Astrocyte (in vitro differentiated cells and primary cell): ENCODE measurements at regions not wholly inside any gene's neighbourhood (a gene's known extent, or its start where the extent isn't known, plus 50 kb on each side); places are given as distances from the start of the nearest gene placed in this dataset.

Source experiments
- DNase-seq: peaks from one replicate; pipeline ENCODE4 v3.0.0-alpha.2; 2010; ENCODE audit warnings: low read depth
- FAIRE-seq: peaks from 2 replicates; lab custom pipeline; 2011; peaks lifted over from hg19 to GRCh38; lab: Jason Lieb, UNC
- H2AFZ ChIP-seq: 2 replicates; pipeline ENCODE4 v1.6.0; 2012; ENCODE audit warnings: low read depth, low read length, inconsistent platforms
- H3K27ac ChIP-seq: 2 replicates; pipeline ENCODE4 v1.5.1; 2011; ENCODE audit warnings: low read depth, low read length, inconsistent platforms
- H3K27me3 ChIP-seq: 2 replicates; pipeline ENCODE4 v1.6.0; 2011; ENCODE audit warnings: low read length, inconsistent platforms; ENCODE audit not compliant: insufficient read depth
- H3K36me3 ChIP-seq: 2 replicates; pipeline ENCODE4 v1.5.1; 2011; ENCODE audit warnings: low read length, inconsistent platforms; ENCODE audit not compliant: insufficient read depth
- H3K4me1 ChIP-seq: 2 replicates; pipeline ENCODE4 v1.5.1; 2011; ENCODE audit warnings: low read length, inconsistent platforms; ENCODE audit not compliant: insufficient read depth
- H3K4me2 ChIP-seq: 2 replicates; pipeline ENCODE4 v1.6.0; 2012; ENCODE audit warnings: low read length, inconsistent platforms
- H3K4me3 ChIP-seq: 2 replicates; pipeline ENCODE4 v1.5.1; 2011; ENCODE audit warnings: low read depth, mild to moderate bottlenecking, low read length, inconsistent platforms; ENCODE audit not compliant: insufficient read depth
- H3K79me2 ChIP-seq: 2 replicates; pipeline ENCODE4 v1.6.0; 2012; ENCODE audit warnings: mild to moderate bottlenecking, low read length, inconsistent platforms; ENCODE audit not compliant: insufficient read depth
- H3K9ac ChIP-seq: 2 replicates; pipeline ENCODE4 v1.6.0; 2012; ENCODE audit warnings: mild to moderate bottlenecking, low read length, inconsistent platforms
- H3K9me3 ChIP-seq: 2 replicates; pipeline ENCODE4 v1.5.1; 2012; ENCODE audit warnings: low read depth, mild to moderate bottlenecking, low read length, inconsistent platforms; ENCODE audit not compliant: insufficient read depth
- H4K20me1 ChIP-seq: 2 replicates; pipeline ENCODE4 v1.6.0; 2012; ENCODE audit warnings: low read length, inconsistent platforms; ENCODE audit not compliant: insufficient read depth
- H3K27ac Mint-ChIP-seq: one replicate; pipeline ENCODE4 v1.8.0; 2021; ENCODE audit warnings: mild to moderate bottlenecking, mixed read lengths; ENCODE audit not compliant: unreplicated experiment
- H3K27me3 Mint-ChIP-seq: one replicate; pipeline ENCODE4 v1.8.0; 2021; ENCODE audit warnings: low read depth, mixed read lengths; ENCODE audit not compliant: unreplicated experiment
- H3K36me3 Mint-ChIP-seq: one replicate; pipeline ENCODE4 v1.8.0; 2021; ENCODE audit warnings: low read depth, mixed read lengths; ENCODE audit not compliant: unreplicated experiment
- H3K4me1 Mint-ChIP-seq: one replicate; pipeline ENCODE4 v1.8.0; 2021; ENCODE audit warnings: low read depth, mixed read lengths; ENCODE audit not compliant: unreplicated experiment
- H3K4me3 Mint-ChIP-seq: one replicate; pipeline ENCODE4 v1.8.0; 2021; ENCODE audit warnings: mild to moderate bottlenecking, moderate library complexity, mixed read lengths; ENCODE audit not compliant: unreplicated experiment
- H3K9me3 Mint-ChIP-seq: one replicate; pipeline ENCODE4 v1.8.0; 2021; ENCODE audit warnings: mild to moderate bottlenecking, mixed read lengths; ENCODE audit not compliant: unreplicated experiment
- EZH2 ChIP-seq: IDR thresholded peaks from 2 replicates; pipeline ENCODE4 v1.6.1; 2012; ENCODE audit warnings: mild to moderate bottlenecking, low read length, inconsistent platforms; ENCODE audit not compliant: insufficient read depth
- TF ChIP-seq, protein P1 (sequence below): IDR thresholded peaks from 2 replicates; pipeline ENCODE4 v1.5.1; 2011; ENCODE audit warnings: low read depth, mild to moderate bottlenecking, inconsistent platforms, low read length, moderate library complexity; ENCODE audit not compliant: insufficient read depth

DNA sequence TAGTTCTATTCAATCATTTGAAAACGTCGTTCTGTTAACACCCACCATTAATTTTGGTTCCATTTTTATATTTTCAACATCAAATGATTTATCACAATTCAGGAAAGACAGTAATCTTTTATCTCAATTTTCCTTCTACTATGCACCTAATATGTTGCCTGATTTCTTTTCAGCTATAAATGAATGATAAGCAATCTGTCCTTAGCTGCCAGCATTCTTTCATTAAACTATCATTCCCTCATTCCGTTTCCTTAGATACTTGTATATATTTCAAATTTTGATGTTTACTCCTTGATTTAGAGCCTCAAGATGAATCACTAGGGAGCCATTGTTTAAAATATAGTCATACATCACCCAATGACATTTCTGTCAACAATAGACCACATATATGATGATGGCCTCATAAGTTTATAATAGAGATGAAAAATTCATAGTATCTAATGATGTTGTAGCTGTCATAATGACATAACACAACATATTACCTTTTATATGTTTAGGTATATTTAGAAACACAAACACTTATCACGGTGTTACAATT is 661.7 kb downstream of the IPMK start:
- no peaks in the 10 kb centered on the region for H3K36me3 Mint-ChIP-seq
- no peaks in the 10 kb centered on the region for H3K4me1 Mint-ChIP-seq

DNA sequence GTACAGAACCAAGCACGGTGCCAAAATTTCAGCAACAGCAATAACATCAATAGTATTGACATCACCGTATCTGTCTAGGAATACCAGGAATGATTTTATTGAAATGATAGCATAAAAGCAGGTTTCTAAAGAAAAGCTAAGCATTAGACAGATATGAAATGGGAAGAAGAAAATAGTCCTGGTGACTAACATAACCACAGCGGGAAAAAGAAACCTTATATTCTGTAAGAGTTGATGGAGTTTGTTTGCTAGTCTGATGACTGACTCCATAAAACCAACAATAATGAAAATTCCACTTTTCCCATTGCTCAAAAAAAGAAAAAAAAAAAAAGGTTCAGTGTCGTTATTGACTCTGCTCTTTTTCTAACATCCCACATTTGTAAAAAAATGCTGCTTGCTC is 668.3 kb downstream of the IPMK start:
- no peak overlapping the region for H3K27ac ChIP-seq
- H3K27ac Mint-ChIP-seq = no peak overlapping the region
- no peak for FAIRE-seq

More for the DNA sequence above, 661.7 kb downstream of the IPMK start:
- no peaks in the 10 kb centered on the region for H3K9me3 ChIP-seq
- no peak overlapping the region for H3K4me3 Mint-ChIP-seq
- no peaks in the 10 kb centered on the region for H3K9me3 Mint-ChIP-seq
- H3K79me2 ChIP-seq = no peaks in the 10 kb centered on the region
- no peak overlapping the region for H3K9ac ChIP-seq
- no peak for FAIRE-seq
- H3K27me3 Mint-ChIP-seq = no peaks in the 10 kb centered on the region
- no peaks in the 10 kb centered on the region for H3K4me1 ChIP-seq
- H3K4me2 ChIP-seq = no peak overlapping the region
- H4K20me1 ChIP-seq = no peaks in the 10 kb centered on the region
- no peak overlapping the region for H3K27ac ChIP-seq
- H3K4me3 ChIP-seq = no peak overlapping the region
- no peaks in the 10 kb centered on the region for H3K36me3 ChIP-seq
- TF ChIP-seq, protein P1, sequence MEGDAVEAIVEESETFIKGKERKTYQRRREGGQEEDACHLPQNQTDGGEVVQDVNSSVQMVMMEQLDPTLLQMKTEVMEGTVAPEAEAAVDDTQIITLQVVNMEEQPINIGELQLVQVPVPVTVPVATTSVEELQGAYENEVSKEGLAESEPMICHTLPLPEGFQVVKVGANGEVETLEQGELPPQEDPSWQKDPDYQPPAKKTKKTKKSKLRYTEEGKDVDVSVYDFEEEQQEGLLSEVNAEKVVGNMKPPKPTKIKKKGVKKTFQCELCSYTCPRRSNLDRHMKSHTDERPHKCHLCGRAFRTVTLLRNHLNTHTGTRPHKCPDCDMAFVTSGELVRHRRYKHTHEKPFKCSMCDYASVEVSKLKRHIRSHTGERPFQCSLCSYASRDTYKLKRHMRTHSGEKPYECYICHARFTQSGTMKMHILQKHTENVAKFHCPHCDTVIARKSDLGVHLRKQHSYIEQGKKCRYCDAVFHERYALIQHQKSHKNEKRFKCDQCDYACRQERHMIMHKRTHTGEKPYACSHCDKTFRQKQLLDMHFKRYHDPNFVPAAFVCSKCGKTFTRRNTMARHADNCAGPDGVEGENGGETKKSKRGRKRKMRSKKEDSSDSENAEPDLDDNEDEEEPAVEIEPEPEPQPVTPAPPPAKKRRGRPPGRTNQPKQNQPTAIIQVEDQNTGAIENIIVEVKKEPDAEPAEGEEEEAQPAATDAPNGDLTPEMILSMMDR = no peak
- TF ChIP-seq EZH2 = no peak
- DNase-seq = no peak
- no peaks in the 10 kb centered on the region for H3K27me3 ChIP-seq
- H2AFZ ChIP-seq = no peak overlapping the region
- H3K27ac Mint-ChIP-seq = no peak overlapping the region

DNA sequence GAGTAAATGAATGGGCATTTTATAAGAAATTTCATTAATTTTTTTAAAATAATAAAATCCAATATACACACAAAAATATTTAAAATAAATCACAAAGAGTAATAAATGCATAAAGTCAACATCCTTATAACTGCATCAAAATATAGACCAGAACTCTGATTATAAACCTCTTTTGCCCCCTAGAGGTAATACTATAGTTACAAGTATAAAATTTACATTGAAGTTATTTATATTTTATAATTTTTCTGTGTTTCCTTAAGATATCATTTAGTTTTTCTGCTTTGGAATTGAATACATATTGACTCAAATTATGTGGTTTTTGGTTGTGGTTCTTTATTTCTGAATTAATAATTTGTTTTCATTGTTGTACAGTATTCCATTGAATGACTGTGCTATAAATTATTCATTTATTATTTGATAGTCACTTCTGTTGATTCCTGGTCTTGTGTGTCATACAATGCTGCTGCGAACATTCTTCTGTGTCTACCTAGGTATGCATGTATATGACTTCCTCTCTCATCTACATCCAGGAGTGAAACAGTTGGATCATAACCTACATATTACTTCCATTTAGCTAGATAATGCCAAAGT is 673.6 kb downstream of the IPMK start:
- Histone ChIP-seq H3K9me3 (no peaks in the 10 kb centered on the region), H3K27ac (no peak overlapping the region), H3K4me1 (no peaks in the 10 kb centered on the region), H4K20me1 (no peaks in the 10 kb centered on the region), H2AFZ (no peak overlapping the region), H3K4me3 (no peak overlapping the region), H3K36me3 (no peaks in the 10 kb centered on the region), H3K9ac (no peak overlapping the region), H3K27me3 (no peaks in the 10 kb centered on the region), H3K79me2 (no peaks in the 10 kb centered on the region), H3K4me2 (no peak overlapping the region)
- no peaks in the 10 kb centered on the region for H3K4me1 Mint-ChIP-seq
- no peaks in the 10 kb centered on the region for H3K27me3 Mint-ChIP-seq
- no peaks in the 10 kb centered on the region for H3K9me3 Mint-ChIP-seq
- H3K36me3 Mint-ChIP-seq = no peaks in the 10 kb centered on the region
- H3K4me3 Mint-ChIP-seq = no peak overlapping the region
- no peak for FAIRE-seq
- TF ChIP-seq, protein P1 = no peak
- TF ChIP-seq EZH2 = no peak
- H3K27ac Mint-ChIP-seq = no peak overlapping the region
- DNase-seq = no peak

More for the DNA sequence above, 668.3 kb downstream of the IPMK start:
- no peaks in the 10 kb centered on the region for H3K36me3 ChIP-seq
- H3K4me1 ChIP-seq = no peaks in the 10 kb centered on the region
- H3K4me3 Mint-ChIP-seq = no peak overlapping the region
- H3K36me3 Mint-ChIP-seq = no peaks in the 10 kb centered on the region
- no peaks in the 10 kb centered on the region for H3K9me3 ChIP-seq
- no peaks in the 10 kb centered on the region for H3K27me3 Mint-ChIP-seq
- no peaks in the 10 kb centered on the region for H3K27me3 ChIP-seq
- H3K4me3 ChIP-seq = no peak overlapping the region
- TF ChIP-seq EZH2 = no peak
- TF ChIP-seq, protein P1 = no peak
- H3K9me3 Mint-ChIP-seq = no peaks in the 10 kb centered on the region
- no peak overlapping the region for H2AFZ ChIP-seq
- no peak overlapping the region for H3K4me2 ChIP-seq
- H4K20me1 ChIP-seq = no peaks in the 10 kb centered on the region
- H3K4me1 Mint-ChIP-seq = no peaks in the 10 kb centered on the region
- H3K9ac ChIP-seq = no peak overlapping the region
- no peak for DNase-seq
- H3K79me2 ChIP-seq = no peaks in the 10 kb centered on the region
